Type B pancreatic cell (in vitro differentiated cells): ENCODE measurements at regions not wholly inside any gene's neighbourhood (a gene's known extent, or its start where the extent isn't known, plus 50 kb on each side); places are given as distances from the start of the nearest gene placed in this dataset.
"Not testable (repeated sequence)": the region's sequence is repeated elsewhere in the genome, so short reads cannot be mapped to it uniquely, and the experiment has no call there.

ENCODE experiments used
- DNase-seq: peaks from one replicate; pipeline ENCODE4 v3.0.0; 2021; ENCODE audit warnings: mixed read lengths; ENCODE audit not compliant: unreplicated experiment; ENCODE audit errors: extremely low spot score
- H3K27ac Mint-ChIP-seq: 2 replicates; pipeline ENCODE4 v1.8.0; 2021; ENCODE audit warnings: mild to moderate bottlenecking, mixed read lengths
- H3K27me3 Mint-ChIP-seq: 2 replicates; pipeline ENCODE4 v1.8.0; 2021; ENCODE audit warnings: mixed read lengths
- H3K36me3 Mint-ChIP-seq: 2 replicates; pipeline ENCODE4 v1.8.0; 2021; ENCODE audit warnings: mixed read lengths
- H3K4me1 Mint-ChIP-seq: one replicate; pipeline ENCODE4 v1.8.0; 2021; ENCODE audit warnings: mixed read lengths; ENCODE audit not compliant: unreplicated experiment
- H3K4me3 Mint-ChIP-seq: 2 replicates; pipeline ENCODE4 v1.8.0; 2021; ENCODE audit warnings: mild to moderate bottlenecking, mixed read lengths
- H3K9me3 Mint-ChIP-seq: 2 replicates; pipeline ENCODE4 v1.8.0; 2021; ENCODE audit warnings: mixed read lengths
- CTCF ChIP-seq: fragments of 200-600 bp; sonication (generic); conservative IDR thresholded peaks from 2 replicates; pipeline ENCODE4 v1.5.0; 2021; ENCODE audit warnings: antibody characterized with exemption, mild to moderate bottlenecking

GRCh38 chr4:159937595-159937994 lies 834.7 kb downstream of the RAPGEF2 start:
- no peak overlapping the region for H3K27ac Mint-ChIP-seq
- no peak for TF ChIP-seq CTCF
- H3K9me3 Mint-ChIP-seq, result peaks cover 6% of the 10 kb centered on the region
- H3K36me3 Mint-ChIP-seq, result no peaks in the 10 kb centered on the region
- no peak overlapping the region for H3K4me3 Mint-ChIP-seq
- no peak for DNase-seq
- H3K4me1 Mint-ChIP-seq, result no peaks in the 10 kb centered on the region
- no peaks in the 10 kb centered on the region for H3K27me3 Mint-ChIP-seq

- not testable (repeated sequence) for H3K4me3 Mint-ChIP-seq, DNase-seq, H3K4me1 Mint-ChIP-seq, H3K27me3 Mint-ChIP-seq, H3K27ac Mint-ChIP-seq, H3K9me3 Mint-ChIP-seq, H3K36me3 Mint-ChIP-seq
Observed at GRCh38 chr4:159939681-159940080, 836.8 kb downstream of the RAPGEF2 start.

GRCh38 chr4:159941076-159941475 lies 838.2 kb downstream of the RAPGEF2 start:
- H3K36me3 Mint-ChIP-seq, result no peaks in the 10 kb centered on the region

GRCh38 chr4:159944477-159944876 lies 841.6 kb downstream of the RAPGEF2 start:
- no peaks in the 10 kb centered on the region for H3K9me3 Mint-ChIP-seq
- TF ChIP-seq CTCF, result no peak
- H3K4me3 Mint-ChIP-seq, result no peak overlapping the region
- no peak for DNase-seq
- H3K4me1 Mint-ChIP-seq, result peaks cover 6% of the 10 kb centered on the region
- no peaks in the 10 kb centered on the region for H3K27me3 Mint-ChIP-seq
- H3K36me3 Mint-ChIP-seq, result no peaks in the 10 kb centered on the region
- no peak overlapping the region for H3K27ac Mint-ChIP-seq

More at GRCh38 chr4:159941076-159941475, 838.2 kb downstream of the RAPGEF2 start:
- Mint-ChIP-seq H3K4me3 (no peak overlapping the region), H3K9me3 (peaks cover under 1% of the 10 kb centered on the region), H3K27me3 (no peaks in the 10 kb centered on the region), H3K4me1 (no peaks in the 10 kb centered on the region), H3K27ac (no peak overlapping the region)
- no peak for TF ChIP-seq CTCF
- no peak for DNase-seq

GRCh38 chr4:159946983-159947615 lies 844.2 kb downstream of the RAPGEF2 start:
- H3K4me3 Mint-ChIP-seq, result no peak overlapping the region

GRCh38 chr4:159950707-159951106 lies 847.8 kb downstream of the RAPGEF2 start:
- H3K36me3 Mint-ChIP-seq, result no peaks in the 10 kb centered on the region
- no peak for DNase-seq
- no peaks in the 10 kb centered on the region for H3K27me3 Mint-ChIP-seq
- H3K4me3 Mint-ChIP-seq, result no peak overlapping the region
- no peak for TF ChIP-seq CTCF
- H3K9me3 Mint-ChIP-seq, result no peaks in the 10 kb centered on the region
- no peak overlapping the region for H3K27ac Mint-ChIP-seq
- peaks cover 6% of the 10 kb centered on the region for H3K4me1 Mint-ChIP-seq

More at GRCh38 chr4:159946983-159947615, 844.2 kb downstream of the RAPGEF2 start:
- TF ChIP-seq CTCF, result peak; percentile 93
- DNase-seq, result no peak
- no peaks in the 10 kb centered on the region for H3K27me3 Mint-ChIP-seq
- H3K4me1 Mint-ChIP-seq, result peaks cover 6% of the 10 kb centered on the region
- no peaks in the 10 kb centered on the region for H3K36me3 Mint-ChIP-seq
- H3K9me3 Mint-ChIP-seq, result no peaks in the 10 kb centered on the region
- H3K27ac Mint-ChIP-seq, result no peak overlapping the region
